ENCODE measurements at regions not wholly inside any gene's neighbourhood (a gene's known extent, or its start where the extent isn't known, plus 50 kb on each side); places are given as distances from the start of the nearest gene placed in this dataset.
"Not testable (repeated sequence)": the region's sequence is repeated elsewhere in the genome, so short reads cannot be mapped to it uniquely, and the experiment has no call there.

DNA sequence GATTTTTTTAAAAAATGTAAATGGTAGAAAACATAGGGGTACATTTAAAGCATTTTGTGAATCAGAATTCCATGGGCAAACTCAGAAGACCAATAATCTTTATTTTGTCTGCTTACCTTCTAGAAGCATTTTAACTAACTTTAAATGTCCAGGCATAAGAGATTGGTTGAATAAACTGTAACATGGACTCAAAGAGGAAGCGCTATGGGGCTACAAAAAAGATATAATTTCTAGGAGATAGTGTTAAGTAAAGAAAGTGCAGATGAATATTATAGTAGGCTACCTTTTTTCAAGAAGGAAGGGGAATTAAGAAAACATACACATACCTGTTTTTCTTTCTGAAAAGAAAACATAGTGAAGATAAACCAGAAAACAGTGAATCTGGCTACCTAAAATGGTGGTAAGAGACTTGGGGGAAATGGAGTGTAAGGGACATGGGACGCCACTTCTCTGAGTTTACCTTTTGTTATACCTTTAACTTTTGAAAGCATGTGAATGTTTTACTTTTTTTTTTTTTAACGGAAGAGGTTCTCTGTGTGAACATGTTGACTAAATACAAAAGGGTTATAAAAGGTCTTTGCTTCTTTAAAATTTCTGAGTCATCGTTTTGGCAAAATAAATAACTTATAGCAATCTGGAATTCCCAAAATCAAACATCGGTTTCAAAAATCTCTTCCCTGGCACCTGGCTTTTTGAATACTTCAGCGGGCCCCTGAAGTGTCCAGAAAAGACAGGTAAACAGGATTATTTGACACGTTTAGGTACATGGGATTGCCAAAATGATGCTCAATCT, 133.4 kb downstream of the OR2B2 start:
- intact Hi-C loops (cut with DNase I): no loop called here
- H3K36me3 ChIP-seq: no peaks in the 10 kb centered on the region
- no peak for TF ChIP-seq CTCF (IDR thresholded peaks at IDR 0.05)
- no peak overlapping the region for H3K4me3 ChIP-seq
- no peaks in the 10 kb centered on the region for H3K4me1 ChIP-seq
- DNase-seq (no peak), ATAC-seq (no peak)
- H3K27ac ChIP-seq: no peak overlapping the region
- peaks cover 21% of the 10 kb centered on the region for H3K27me3 ChIP-seq (ENCODE audit: low read depth)
- no peaks in the 10 kb centered on the region for H3K9me3 ChIP-seq

GRCh38 chr6:27777614-27778355, 134.4 kb downstream of the OR2B2 start:
- Histone ChIP-seq H3K4me1 (peaks cover 3% of the 10 kb centered on the region), H3K4me3 (no peak overlapping the region), H3K9me3 (no peaks in the 10 kb centered on the region), H3K36me3 (no peaks in the 10 kb centered on the region), H3K27me3 (ENCODE audit: low read depth) (peaks cover 16% of the 10 kb centered on the region), H3K27ac (no peak overlapping the region)
- intact Hi-C loops (cut with DNase I): no loop called here
- no peak for DNase-seq
- no peak for TF ChIP-seq CTCF (IDR thresholded peaks at IDR 0.05)
- no peak for ATAC-seq

DNA sequence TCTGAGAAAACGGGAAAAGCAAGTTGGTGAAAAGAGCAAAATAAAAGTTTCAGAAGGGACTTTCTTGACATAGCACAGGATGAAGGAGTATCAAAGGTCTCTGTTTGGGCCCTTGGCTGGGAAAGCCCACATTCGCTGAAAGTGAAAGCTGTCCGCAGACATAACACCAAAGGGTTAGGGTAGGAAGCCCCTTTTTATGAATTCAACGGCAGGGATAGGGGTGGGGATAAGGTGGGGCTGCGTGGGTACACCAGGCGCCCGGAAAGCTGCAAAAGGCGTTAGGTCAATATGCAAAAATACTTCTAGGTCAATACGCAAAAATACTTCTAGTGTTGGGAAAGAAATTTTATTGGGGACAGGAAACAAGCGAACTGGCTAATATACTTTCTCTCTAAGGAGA, 135.1 kb downstream of the OR2B2 start:
- ATAC-seq: no peak
- H3K27me3 ChIP-seq (ENCODE audit: low read depth): peaks cover 16% of the 10 kb centered on the region
- no peak for TF ChIP-seq CTCF (IDR thresholded peaks at IDR 0.05)
- DNase-seq: no peak
- H3K36me3 ChIP-seq: no peaks in the 10 kb centered on the region
- peaks cover 9% of the 10 kb centered on the region for H3K4me1 ChIP-seq
- H3K9me3 ChIP-seq: no peaks in the 10 kb centered on the region
- no peak overlapping the region for H3K4me3 ChIP-seq
- intact Hi-C loops (cut with DNase I): no loop called here
- no peak overlapping the region for H3K27ac ChIP-seq

- Histone ChIP-seq H3K4me1 (peaks cover 10% of the 10 kb centered on the region), H3K9me3 (no peaks in the 10 kb centered on the region), H3K27ac (no peak overlapping the region), H3K27me3 (ENCODE audit: low read depth) (peaks cover 16% of the 10 kb centered on the region), H3K4me3 (no peak overlapping the region), H3K36me3 (no peaks in the 10 kb centered on the region)
- DNase-seq (no peak), ATAC-seq (no peak)
- TF ChIP-seq CTCF (IDR thresholded peaks at IDR 0.05): no peak
- intact Hi-C loops (cut with DNase I): no loop called here
These were observed 135.7 kb downstream of the OR2B2 start for GRCh38 chr6:27776504-27776903.

DNA sequence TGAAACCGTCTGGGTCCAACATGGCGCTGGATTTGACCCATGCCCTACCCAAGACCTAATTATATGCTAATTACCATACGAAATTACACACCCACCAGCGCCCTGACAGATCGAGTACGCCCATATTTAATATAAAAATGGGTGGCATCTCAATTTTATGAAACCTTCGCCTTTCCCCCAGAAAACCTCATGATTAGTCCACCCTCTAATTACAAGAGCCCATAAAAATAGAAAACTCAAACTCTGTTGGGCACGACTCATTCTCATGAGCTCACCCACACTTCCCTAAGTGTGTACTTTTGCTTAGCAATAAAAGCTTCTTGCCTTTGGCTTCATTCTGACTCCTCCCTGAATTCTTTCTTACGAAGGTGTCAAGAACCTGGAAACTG, 136.4 kb downstream of the OR2B2 start:
- Histone ChIP-seq H3K9me3 (no peaks in the 10 kb centered on the region), H3K4me1 (peaks cover 10% of the 10 kb centered on the region), H3K27ac (no peak overlapping the region), H3K27me3 (ENCODE audit: low read depth) (peaks cover 21% of the 10 kb centered on the region), H3K36me3 (no peaks in the 10 kb centered on the region), H3K4me3 (no peak overlapping the region)
- intact Hi-C loops (cut with DNase I): no loop called here
- no peak for DNase-seq
- TF ChIP-seq CTCF (IDR thresholded peaks at IDR 0.05): no peak
- peak in 1 of 2 donors; percentile 27 for ATAC-seq

- H3K27ac ChIP-seq; DNase-seq; H3K36me3 ChIP-seq; H3K9me3 ChIP-seq; H3K4me3 ChIP-seq; intact Hi-C loops (cut with DNase I); ATAC-seq: not testable (repeated sequence)
- Histone ChIP-seq H3K4me1 (peaks cover 10% of the 10 kb centered on the region), H3K27me3 (ENCODE audit: low read depth) (peaks cover 23% of the 10 kb centered on the region)
These were observed 136.9 kb downstream of the OR2B2 start for GRCh38 chr6:27775138-27775795.

DNA sequence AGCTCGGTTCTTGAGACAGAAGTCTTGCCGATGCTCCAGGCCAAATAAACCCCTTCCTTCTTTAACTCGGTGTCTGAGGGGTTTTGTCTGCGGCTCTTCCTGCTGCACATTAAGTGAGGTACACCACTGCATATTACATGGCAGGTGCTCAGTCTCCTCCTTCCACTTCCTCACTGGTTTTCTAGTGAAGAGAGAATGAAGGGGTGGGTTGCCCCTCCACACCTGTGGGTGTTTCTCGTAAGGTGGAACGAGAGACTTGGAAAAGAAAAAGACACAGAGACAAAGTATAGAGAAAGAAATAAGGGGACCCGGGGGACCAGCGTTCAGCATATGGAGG, 138.0 kb downstream of the OR2B2 start:
- H3K27ac ChIP-seq; ATAC-seq; H3K4me3 ChIP-seq; intact Hi-C loops (cut with DNase I); H3K36me3 ChIP-seq; DNase-seq; H3K9me3 ChIP-seq: not testable (repeated sequence)
- Histone ChIP-seq H3K4me1 (peaks cover 10% of the 10 kb centered on the region), H3K27me3 (ENCODE audit: low read depth) (peaks cover 17% of the 10 kb centered on the region)

DNA sequence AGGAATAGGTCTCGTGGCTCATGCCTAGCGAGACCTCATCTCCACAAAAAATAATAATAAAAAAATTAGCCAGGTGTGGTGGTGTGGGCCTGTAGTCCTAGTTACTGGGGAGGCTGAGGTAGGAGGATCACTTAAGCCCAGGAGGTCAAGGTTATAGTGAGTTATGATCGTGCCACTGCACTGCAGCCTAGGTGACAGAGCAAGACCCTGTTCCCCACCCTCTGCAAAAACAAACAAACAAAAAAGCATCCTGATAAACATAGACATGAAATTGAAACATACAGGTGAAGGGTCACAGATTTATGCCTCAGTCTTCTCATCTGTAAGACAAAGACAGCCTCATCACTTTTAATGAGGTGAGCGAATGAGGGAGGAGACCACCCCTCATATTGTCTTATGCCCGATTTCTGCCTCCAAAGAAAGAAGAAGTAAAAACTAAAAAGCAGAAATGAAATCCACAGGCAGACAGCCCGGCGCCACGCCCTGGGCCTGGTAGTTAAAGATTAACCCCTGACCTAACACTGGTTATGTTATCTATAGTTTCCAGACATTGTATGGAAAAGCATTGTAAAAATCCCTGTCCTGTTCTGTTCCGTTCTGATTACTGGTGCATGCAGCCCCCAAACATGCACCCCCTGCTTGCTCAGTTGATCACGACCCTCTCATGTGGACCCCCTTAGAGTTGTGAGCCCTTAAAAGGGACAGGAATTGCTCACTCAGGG, 138.5 kb downstream of the OR2B2 start:
- peaks cover 16% of the 10 kb centered on the region for H3K27me3 ChIP-seq (ENCODE audit: low read depth)
- H3K36me3 ChIP-seq; ATAC-seq; intact Hi-C loops (cut with DNase I); H3K27ac ChIP-seq; H3K9me3 ChIP-seq; H3K4me3 ChIP-seq: not testable (repeated sequence)
- H3K4me1 ChIP-seq: peaks cover 10% of the 10 kb centered on the region
- peak; percentile 67 for DNase-seq
